ENCODE measurements at regions not wholly inside any gene's neighbourhood (a gene's known extent, or its start where the extent isn't known, plus 50 kb on each side); places are given as distances from the start of the nearest gene placed in this dataset.

DNA sequence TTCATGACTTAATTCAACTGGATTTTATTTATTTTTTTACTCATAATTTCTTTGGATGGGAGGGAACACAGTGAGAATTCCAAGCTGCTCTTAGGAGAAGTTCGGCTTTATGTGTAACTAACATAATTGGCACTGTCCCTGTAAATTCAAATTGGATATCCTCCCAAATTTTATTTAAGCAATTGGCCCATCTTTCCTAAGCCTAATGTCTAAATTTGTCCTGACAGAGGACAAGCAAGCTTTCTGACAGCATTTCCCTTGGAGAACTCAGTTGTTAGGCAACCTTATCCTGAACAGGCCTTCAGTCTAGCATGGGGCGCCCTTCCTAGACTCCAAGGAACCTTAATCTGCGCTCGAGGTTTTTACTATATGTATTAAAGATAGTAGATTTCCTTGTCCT is 550.3 kb downstream of the NUF2 start:
- H3K36me3 ChIP-seq, result no peaks in the 10 kb centered on the region
- H3K9me3 ChIP-seq, result no peaks in the 10 kb centered on the region
- TF ChIP-seq CTCF (IDR thresholded peaks at IDR 0.05) (no peak), POLR2A (IDR thresholded peaks at IDR 0.05) (no peak), POLR2AphosphoS5 (IDR thresholded peaks at IDR 0.05) (no peak), EP300 (IDR thresholded peaks at IDR 0.05) (no peak)
- intact Hi-C loops (cut with DNase I; ENCODE audit: low total_unique reads), result no loop called here
- H3K27ac ChIP-seq, result no peak overlapping the region
- H3K4me1 ChIP-seq, result peaks cover 0 to 6% (median 0%) of the 10 kb centered on the region in 4 donors
- DNase-seq, result peak in 1 of 2 donors; percentile 61
- no peaks in the 10 kb centered on the region for H3K27me3 ChIP-seq
- H3K4me3 ChIP-seq, result no peak overlapping the region
- WGBS, 5 donors, result 46 to 66% (median 59%) methylated on average over 4 of the region's 4 CpGs

DNA sequence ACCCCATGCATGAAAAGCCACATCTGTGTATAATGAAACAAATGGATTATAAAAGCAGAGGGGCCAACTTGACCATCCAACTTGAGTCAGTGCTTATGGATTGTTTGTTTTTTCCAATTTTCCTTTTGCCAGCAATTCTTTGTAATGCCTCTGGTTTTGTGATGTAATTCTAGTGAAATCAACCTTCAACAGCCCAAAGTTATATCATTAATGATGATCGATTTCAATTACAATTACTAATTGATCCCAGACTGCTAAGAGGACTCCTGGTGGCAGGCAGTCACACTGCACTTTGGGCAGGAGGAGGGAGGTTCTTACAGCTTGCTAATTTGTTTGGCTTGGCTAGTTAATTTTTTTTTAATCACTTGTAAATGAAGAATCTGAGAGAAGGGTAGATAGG is 552.3 kb downstream of the NUF2 start:
- Histone ChIP-seq H3K4me1 (peaks cover 0 to 6% (median 0%) of the 10 kb centered on the region in 4 donors), H3K4me3 (no peak overlapping the region), H3K27ac (no peak overlapping the region), H3K27me3 (no peaks in the 10 kb centered on the region), H3K36me3 (no peaks in the 10 kb centered on the region), H3K9me3 (no peaks in the 10 kb centered on the region)
- intact Hi-C loops (cut with DNase I; ENCODE audit: low total_unique reads), result no loop called here
- TF ChIP-seq CTCF (IDR thresholded peaks at IDR 0.05) (peak in 1 of 7 experiments; percentile 20), POLR2A (IDR thresholded peaks at IDR 0.05) (no peak)
- WGBS, 5 donors, result 78 to 88% (median 81%) methylated on average over 1 of the region's 1 CpG
- no peak for DNase-seq

GRCh38 chr1:163875200-163875926 is 553.6 kb downstream of the NUF2 start:
- peak in 1 of 2 donors; percentile 80 for DNase-seq
- peak overlapping the region in 4 of 5 donors; percentile 64 to 72 (median 65) for H3K27ac ChIP-seq
- intact Hi-C loops (cut with DNase I; ENCODE audit: low total_unique reads), result no loop called here
- no peaks in the 10 kb centered on the region for H3K36me3 ChIP-seq
- no peak for TF ChIP-seq CTCF (IDR thresholded peaks at IDR 0.05)
- TF ChIP-seq POLR2AphosphoS5 (IDR thresholded peaks at IDR 0.05), result peak in 1 of 3 donors; percentile 31
- WGBS, 5 donors, result 55 to 65% (median 59%) methylated on average over 10 of the region's 10 CpGs
- H3K9me3 ChIP-seq, result no peaks in the 10 kb centered on the region
- H3K27me3 ChIP-seq, result no peaks in the 10 kb centered on the region
- H3K4me3 ChIP-seq, result no peak overlapping the region
- peaks cover 0 to 6% (median 0%) of the 10 kb centered on the region in 4 donors for H3K4me1 ChIP-seq

DNA sequence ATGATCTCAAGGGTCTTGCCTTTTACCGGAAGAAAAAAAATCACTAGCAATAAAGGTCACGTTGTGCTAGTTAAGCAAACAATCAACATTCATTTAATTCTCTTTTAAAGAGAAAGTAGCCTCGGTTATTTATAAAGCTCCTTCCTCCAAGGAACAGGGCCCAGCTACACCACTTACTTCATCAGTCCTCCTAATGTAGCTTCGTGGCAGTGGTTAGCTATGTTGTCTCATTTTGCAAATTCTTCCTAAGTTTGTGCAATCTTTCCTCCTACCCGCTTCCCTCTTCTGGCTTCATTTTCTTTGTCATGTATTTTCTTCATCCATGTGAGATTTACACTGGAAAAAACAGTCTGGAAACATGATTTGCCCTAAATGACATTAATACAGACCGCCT is 554.2 kb downstream of the NUF2 start:
- Histone ChIP-seq H3K4me3 (no peak overlapping the region), H3K27me3 (no peaks in the 10 kb centered on the region), H3K9me3 (no peaks in the 10 kb centered on the region), H3K4me1 (peaks cover 0 to 6% (median 0%) of the 10 kb centered on the region in 4 donors), H3K27ac (peak overlapping the region in 4 of 5 donors; percentile 36 to 72 (median 56)), H3K36me3 (no peaks in the 10 kb centered on the region)
- intact Hi-C loops (cut with DNase I; ENCODE audit: low total_unique reads), result no loop called here
- WGBS, 5 donors, result 28 to 33% (median 32%) methylated on average over 6 of the region's 6 CpGs
- TF ChIP-seq POLR2AphosphoS5 (IDR thresholded peaks at IDR 0.05), result peak in 1 of 3 donors; percentile 7
- no peak for TF ChIP-seq POLR2A (IDR thresholded peaks at IDR 0.05)
- no peak for TF ChIP-seq CTCF (IDR thresholded peaks at IDR 0.05)
- no peak for TF ChIP-seq EP300 (IDR thresholded peaks at IDR 0.05)
- DNase-seq, result peak in 1 of 2 donors; percentile 53
